ENCODE measurements at regions not wholly inside any gene's neighbourhood (a gene's known extent, or its start where the extent isn't known, plus 50 kb on each side); places are given as distances from the start of the nearest gene placed in this dataset.

- 98 to 99% methylated on average over 4 of the region's 4 CpGs for WGBS, 2 donors
- intact Hi-C loops (cut with DNase I; ENCODE audit: low total_unique reads), result no loop called here
- no peak overlapping the region for H3K4me3 ChIP-seq (ENCODE audit: low read depth, poor library complexity, severe bottlenecking)
- TF ChIP-seq POLR2A (IDR thresholded peaks at IDR 0.05) (no peak), CTCF (IDR thresholded peaks at IDR 0.05) (no peak)
- no peak for DNase-seq (ENCODE audit: low spot score in 2 of 2)
Measured at GRCh38 chr1:14440731-14441130, 157.8 kb upstream of the KAZN start.

GRCh38 chr1:14441302-14441741, 157.2 kb upstream of the KAZN start:
- no peak overlapping the region for H3K4me3 ChIP-seq (ENCODE audit: low read depth, poor library complexity, severe bottlenecking)
- DNase-seq (ENCODE audit: low spot score in 2 of 2), result no peak
- TF ChIP-seq POLR2A (IDR thresholded peaks at IDR 0.05) (no peak), CTCF (IDR thresholded peaks at IDR 0.05) (no peak)
- intact Hi-C loops (cut with DNase I; ENCODE audit: low total_unique reads), result no loop called here
- 67 to 78% methylated on average over 6 of the region's 6 CpGs for WGBS, 2 donors

GRCh38 chr1:14442669-14443068, 155.8 kb upstream of the KAZN start:
- 82 to 93% methylated on average over 4 of the region's 4 CpGs for WGBS, 2 donors
- intact Hi-C loops (cut with DNase I; ENCODE audit: low total_unique reads), result no loop called here
- TF ChIP-seq CTCF (IDR thresholded peaks at IDR 0.05), result no peak
- no peak for DNase-seq (ENCODE audit: low spot score in 2 of 2)
- H3K4me3 ChIP-seq (ENCODE audit: low read depth, poor library complexity, severe bottlenecking), result no peak overlapping the region

- TF ChIP-seq POLR2A (IDR thresholded peaks at IDR 0.05) (no peak), CTCF (IDR thresholded peaks at IDR 0.05) (no peak)
- H3K4me3 ChIP-seq (ENCODE audit: low read depth, poor library complexity, severe bottlenecking), result no peak overlapping the region
- no peak for DNase-seq (ENCODE audit: low spot score in 2 of 2)
- intact Hi-C loops (cut with DNase I; ENCODE audit: low total_unique reads), result no loop called here
- WGBS, 2 donors, result 62 to 64% methylated on average over 4 of the region's 4 CpGs
Measured at GRCh38 chr1:14443164-14443787, 155.2 kb upstream of the KAZN start.

- no peak for DNase-seq (ENCODE audit: low spot score in 2 of 2)
- 74 to 84% methylated on average over 2 of the region's 2 CpGs for WGBS, 2 donors
- intact Hi-C loops (cut with DNase I; ENCODE audit: low total_unique reads), result no loop called here
- H3K4me3 ChIP-seq (ENCODE audit: low read depth, poor library complexity, severe bottlenecking), result no peak overlapping the region
- TF ChIP-seq POLR2A (IDR thresholded peaks at IDR 0.05), result no peak
- TF ChIP-seq CTCF (IDR thresholded peaks at IDR 0.05), result no peak
Measured at GRCh38 chr1:14451217-14451616, 147.3 kb upstream of the KAZN start.

GRCh38 chr1:14452551-14452950, 145.9 kb upstream of the KAZN start:
- WGBS, 2 donors, result 95% methylated on average over 4 of the region's 4 CpGs
- intact Hi-C loops (cut with DNase I; ENCODE audit: low total_unique reads), result no loop called here
- TF ChIP-seq POLR2A (IDR thresholded peaks at IDR 0.05) (no peak), CTCF (IDR thresholded peaks at IDR 0.05) (no peak)

More at GRCh38 chr1:14452551-14452950, 145.9 kb upstream of the KAZN start:
- H3K4me3 ChIP-seq (ENCODE audit: low read depth, poor library complexity, severe bottlenecking), result no peak overlapping the region
- DNase-seq (ENCODE audit: low spot score in 2 of 2), result no peak

Measured in lower leg skin (tissue), 4 donors.